ENCODE measurements at regions not wholly inside any gene's neighbourhood (a gene's known extent, or its start where the extent isn't known, plus 50 kb on each side); places are given as distances from the start of the nearest gene placed in this dataset.

DNA sequence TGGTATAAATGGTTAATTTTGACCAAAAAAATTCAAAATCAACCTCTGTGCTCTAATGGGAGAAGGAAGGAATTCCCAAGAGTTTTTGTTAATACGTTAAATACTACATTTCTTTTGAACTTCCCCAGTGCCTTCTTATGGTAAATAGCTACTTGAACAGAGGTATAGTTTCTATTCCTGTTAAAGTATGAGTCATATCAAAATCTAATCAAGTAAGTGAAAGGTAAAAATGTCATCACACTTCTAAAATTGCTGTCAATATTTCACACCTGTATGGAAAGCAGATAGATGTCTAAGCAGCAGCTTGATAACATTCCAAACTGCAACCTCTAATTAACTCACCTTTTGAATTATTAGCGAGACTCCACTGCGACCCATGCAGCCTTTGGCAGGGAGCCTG is 214.1 kb upstream of the MEF2C start:
- Histone ChIP-seq H3K9me3 (ENCODE audit: insufficient read depth in 2 of 2, low read depth in 1 of 2, low read length in 1 of 2) (no peaks in the 10 kb centered on the region), H3K4me2 (ENCODE audit: insufficient read depth in 1 of 2, low read depth in 2 of 2, low read length in 2 of 2) (no peak overlapping the region), H3K23me2 (ENCODE audit: low read depth, low read length) (no peaks in the 10 kb centered on the region; the same call in 1 of the 2 replicates), H3K14ac (ENCODE audit: insufficient read length) (no peak overlapping the region), H4K91ac (replicated peaks; ENCODE audit: insufficient read length, low read length) (no peak overlapping the region), H3K9ac (replicated peaks in 1 of 4; ENCODE audit: extremely low read depth in 1 of 4, low read depth in 3 of 4, low read length in 3 of 4) (no peak overlapping the region), H3K27me3 (replicated peaks in 1 of 4; ENCODE audit: control insufficient read depth in 3 of 4, extremely low read depth in 1 of 4, insufficient read depth in 3 of 4, low read length in 3 of 4) (no peaks in the 10 kb centered on the region), H3K79me2 (ENCODE audit: control insufficient read depth in 1 of 2, insufficient read depth in 2 of 2, low read length in 2 of 2) (no peaks in the 10 kb centered on the region), H4K5ac (ENCODE audit: insufficient read length, low read depth, low read length) (no peak overlapping the region), H2BK5ac (ENCODE audit: low read depth, low read length) (no peak overlapping the region), H3K23ac (ENCODE audit: insufficient read length) (no peak overlapping the region), H3K36me3 (ENCODE audit: control insufficient read depth in 2 of 4, insufficient read depth in 4 of 4, low read length in 3 of 4) (no peaks in the 10 kb centered on the region), H3K4me1 (replicated peaks in 1 of 4; ENCODE audit: control insufficient read depth in 3 of 4, insufficient read depth in 4 of 4, low read length in 3 of 4) (no peaks in the 10 kb centered on the region), H3K79me1 (ENCODE audit: low read depth, low read length) (no peaks in the 10 kb centered on the region), H3K4me3 (ENCODE audit: extremely low read depth in 1 of 4, insufficient read depth in 2 of 4, low read depth in 3 of 4, low read length in 4 of 4) (no peak overlapping the region), H3K56ac (replicated peaks; ENCODE audit: insufficient read length, low read depth, low read length) (no peak overlapping the region), H4K20me1 (replicated peaks in 1 of 2; ENCODE audit: control insufficient read depth in 1 of 2, insufficient read depth in 2 of 2, low read length in 2 of 2) (no peaks in the 10 kb centered on the region), H3K18ac (ENCODE audit: extremely low read depth, low read length) (no peak overlapping the region), H4K8ac (ENCODE audit: extremely low read depth, insufficient read depth, low read length) (no peak overlapping the region), H3K4ac (replicated peaks; ENCODE audit: insufficient read length, low read depth, low read length) (no peak overlapping the region), H2BK120ac (replicated peaks; ENCODE audit: low read depth, low read length) (no peak overlapping the region), H2BK15ac (ENCODE audit: low read length) (no peak overlapping the region), H2BK20ac (ENCODE audit: low read length) (no peak overlapping the region), H2AK5ac (ENCODE audit: low read depth, low read length) (no peak overlapping the region), H2BK12ac (ENCODE audit: low read depth, low read length) (no peak overlapping the region), H2AFZ (ENCODE audit: low read length) (no peak overlapping the region), H3K27ac (ENCODE audit: low read depth, low read length) (no peak overlapping the region)
- no peak for DNase-seq (ENCODE audit: low read depth in 1 of 2, low spot score in 2 of 2)
- no peak for FAIRE-seq
- ChIA-PET POLR2A (ENCODE audit: partially characterized antibody) (no interaction called here), CTCF (ENCODE audit: partially characterized antibody) (interaction anchor here (1.1 to 1.6 kb wide), 2 partner anchors 13 to 369 kb away, joined by 3 to 8 read pairs; no protein-coding TSS in a partner anchor)
- 71% methylated on average over 3 of the region's 3 CpGs; no CpG with 5 or more reads in 1 of the 2 experiments for WGBS, 2 experiments (ENCODE audit: extremely low coverage in 1 of 2, insufficient coverage in 1 of 2, insufficient read length in 1 of 2, insufficient replicate concordance in 2 of 2, low coverage in 1 of 2, low lambda C conversion rate in 2 of 2, missing lambda C conversion rate in 1 of 2)
- TF ChIP-seq JUND (IDR thresholded peaks at IDR 0.05; ENCODE audit: low read length) = no peak
- no peak for TF ChIP-seq ZNF274 (IDR thresholded peaks at IDR 0.05; ENCODE audit: borderline replicate concordance, extremely low read depth, low read length)
- no peak for TF ChIP-seq CHD1 (IDR thresholded peaks at IDR 0.05; ENCODE audit: low read depth, low read length)
- no peak for TF ChIP-seq BCL11A (IDR thresholded peaks at IDR 0.05; ENCODE audit: low read depth in 2 of 2, low read length in 2 of 2)
- TF ChIP-seq HDAC6 (IDR thresholded peaks at IDR 0.05; ENCODE audit: low read depth, low read length) = no peak
- TF ChIP-seq TBP (IDR thresholded peaks at IDR 0.05; ENCODE audit: low read depth, low read length) = no peak
- TF ChIP-seq POLR2A (IDR thresholded peaks at IDR 0.05; ENCODE audit: control extremely low read depth in 1 of 2, low read depth in 2 of 2, low read length in 2 of 2) = no peak
- TF ChIP-seq CREB1 (IDR thresholded peaks at IDR 0.05) = no peak
- TF ChIP-seq PHF8 (conservative IDR thresholded peaks at IDR 0.05; ENCODE audit: low read depth, low read length) = no peak
- TF ChIP-seq, protein P1, sequence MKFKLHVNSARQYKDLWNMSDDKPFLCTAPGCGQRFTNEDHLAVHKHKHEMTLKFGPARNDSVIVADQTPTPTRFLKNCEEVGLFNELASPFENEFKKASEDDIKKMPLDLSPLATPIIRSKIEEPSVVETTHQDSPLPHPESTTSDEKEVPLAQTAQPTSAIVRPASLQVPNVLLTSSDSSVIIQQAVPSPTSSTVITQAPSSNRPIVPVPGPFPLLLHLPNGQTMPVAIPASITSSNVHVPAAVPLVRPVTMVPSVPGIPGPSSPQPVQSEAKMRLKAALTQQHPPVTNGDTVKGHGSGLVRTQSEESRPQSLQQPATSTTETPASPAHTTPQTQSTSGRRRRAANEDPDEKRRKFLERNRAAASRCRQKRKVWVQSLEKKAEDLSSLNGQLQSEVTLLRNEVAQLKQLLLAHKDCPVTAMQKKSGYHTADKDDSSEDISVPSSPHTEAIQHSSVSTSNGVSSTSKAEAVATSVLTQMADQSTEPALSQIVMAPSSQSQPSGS (IDR thresholded peaks at IDR 0.05; ENCODE audit: low read length) = no peak
